Lung (tissue), 11 donors: ENCODE measurements at regions not wholly inside any gene's neighbourhood (a gene's known extent, or its start where the extent isn't known, plus 50 kb on each side); places are given as distances from the start of the nearest gene placed in this dataset.

ENCODE experiments used
- ATAC-seq: fragments of 200-7000 bp; cut with Tn5 transposase; one replicate; pipeline ENCODE4 v1.9.1; 2020; ENCODE audit warnings: moderate number of reproducible peaks; ENCODE audit not compliant: insufficient read depth, low FRiP score
- DNase-seq, 3 donors: peaks; one replicate each; pipeline ENCODE4 v3.0.0-alpha.2; 2013 to 2017
- H3K27ac ChIP-seq, 2 donors: one replicate each; pipeline ENCODE4 v1.5.1; 2013; ENCODE audit warnings: mild to moderate bottlenecking in 2 of 2, moderate library complexity in 2 of 2, control low read depth in 1 of 2, inconsistent platforms in 1 of 2, low read depth in 1 of 2, low read length in 1 of 2
- H3K27me3 ChIP-seq, 3 donors: one replicate each; pipeline ENCODE4 v1.5.1; 2013; ENCODE audit warnings: low read length in 2 of 3; ENCODE audit not compliant: control insufficient read depth in 3 of 3, insufficient read depth in 3 of 3
- H3K36me3 ChIP-seq, 4 donors: one replicate each; pipeline ENCODE4 v1.5.1; 2013; ENCODE audit warnings: low read length in 4 of 4, mild to moderate bottlenecking in 1 of 4, moderate library complexity in 1 of 4; ENCODE audit not compliant: control insufficient read depth in 4 of 4, insufficient read depth in 4 of 4
- H3K4me1 ChIP-seq, 5 donors: one replicate each; pipeline ENCODE4 v1.5.1; 2013; ENCODE audit warnings: low read length in 5 of 5, mild to moderate bottlenecking in 2 of 5, moderate library complexity in 1 of 5; ENCODE audit not compliant: control insufficient read depth in 5 of 5, insufficient read depth in 5 of 5
- H3K4me3 ChIP-seq: one replicate; pipeline ENCODE4 v1.5.1; 2013; ENCODE audit warnings: mild to moderate bottlenecking, control low read depth, moderate library complexity
- H3K9ac ChIP-seq, 2 donors: one replicate each; pipeline ENCODE4 v1.5.1; 2013; ENCODE audit warnings: low read length in 2 of 2, control low read depth in 1 of 2; ENCODE audit not compliant: insufficient read depth in 1 of 2
- H3K9me3 ChIP-seq, 4 donors: one replicate each; pipeline ENCODE4 v1.5.1; 2013; ENCODE audit warnings: low read length in 3 of 4, mild to moderate bottlenecking in 1 of 4, moderate library complexity in 1 of 4; ENCODE audit not compliant: control insufficient read depth in 4 of 4, insufficient read depth in 3 of 4
- CTCF ChIP-seq: IDR thresholded peaks from 2 replicates; pipeline ENCODE4 v1.5.1; 2012; ENCODE audit warnings: mild to moderate bottlenecking; ENCODE audit errors: control extremely low read depth, extremely low read depth
- WGBS, 2 donors: extraction: QIAGEN DNeasy Blood & Tissue Kit; methylation state at CpG; one replicate each; pipeline ENCODE4 v1.1.7; 2013; 5-methylcytosine and 5-hydroxymethylcytosine counted together
- donor health status: control.
- donor health status: control.
- donor health status: Bipolar disorder and iron deficiency.
- donor health status: healthy.
- donor health status: DM: yes; HTN: yes; CAD: no.

GRCh38 chr10:6912424-6912823 lies 332.3 kb upstream of the PRKCQ start:
- Histone ChIP-seq H3K27ac (no peak overlapping the region), H3K4me3 (no peak overlapping the region), H3K36me3 (no peaks in the 10 kb centered on the region), H3K9me3 (peaks cover 0 to 2% (median 0%) of the 10 kb centered on the region in 4 donors), H3K4me1 (peaks cover 0 to 15% (median 0%) of the 10 kb centered on the region in 5 donors), H3K27me3 (peaks cover 0 to 3% (median 0%) of the 10 kb centered on the region in 3 donors), H3K9ac (no peak overlapping the region)
- no peak for ATAC-seq
- no peak for TF ChIP-seq CTCF
- peak; percentile 70 to 91 (median 71) for DNase-seq
- WGBS, 2 donors = 27 to 41% methylated on average over 5 of the region's 5 CpGs

GRCh38 chr10:6912021-6912420 lies 331.9 kb upstream of the PRKCQ start:
- H3K9ac ChIP-seq = no peak overlapping the region
- no peaks in the 10 kb centered on the region for H3K36me3 ChIP-seq
- H3K4me3 ChIP-seq = no peak overlapping the region
- no peak overlapping the region for H3K27ac ChIP-seq
- 87 to 95% methylated on average over 2 of the region's 2 CpGs for WGBS, 2 donors
- DNase-seq (no peak), ATAC-seq (no peak)
- peaks cover 0 to 2% (median 0%) of the 10 kb centered on the region in 4 donors for H3K9me3 ChIP-seq
- H3K27me3 ChIP-seq = peaks cover 0 to 3% (median 0%) of the 10 kb centered on the region in 3 donors
- no peak for TF ChIP-seq CTCF
- H3K4me1 ChIP-seq = peaks cover 0 to 15% (median 0%) of the 10 kb centered on the region in 5 donors

- peaks cover 0 to 15% (median 0%) of the 10 kb centered on the region in 5 donors for H3K4me1 ChIP-seq
- H3K27me3 ChIP-seq = no peaks in the 10 kb centered on the region
- no peak for TF ChIP-seq CTCF
- H3K4me3 ChIP-seq = no peak overlapping the region
- ATAC-seq (no peak), DNase-seq (no peak)
- H3K27ac ChIP-seq = no peak overlapping the region
- 84 to 93% methylated on average over 6 of the region's 6 CpGs for WGBS, 2 donors
- no peak overlapping the region for H3K9ac ChIP-seq
- no peaks in the 10 kb centered on the region for H3K36me3 ChIP-seq
- H3K9me3 ChIP-seq = peaks cover 0 to 2% (median 0%) of the 10 kb centered on the region in 4 donors
These were observed 330.0 kb upstream of the PRKCQ start for GRCh38 chr10:6909905-6910560.
